GM23248 (cell line): ENCODE measurements at regions not wholly inside any gene's neighbourhood (a gene's known extent, or its start where the extent isn't known, plus 50 kb on each side); places are given as distances from the start of the nearest gene placed in this dataset.

Source experiments
- EZH2 ChIP-seq: fragments of 200-600 bp; sonication (generic); IDR thresholded peaks from 2 replicates; pipeline ENCODE4 v1.6.1; 2018; ENCODE audit warnings: antibody characterized with exemption, mild to moderate bottlenecking; ENCODE audit not compliant: insufficient read depth, poor library complexity, severe bottlenecking
- EZH2phosphoT487 ChIP-seq: fragments of 200-600 bp; sonication (generic); IDR thresholded peaks from 2 replicates; pipeline ENCODE4 v1.6.1; 2018; ENCODE audit warnings: antibody characterized with exemption, moderate library complexity, mild to moderate bottlenecking, low read depth; ENCODE audit not compliant: insufficient read depth

- TF ChIP-seq EZH2 (no peak), EZH2phosphoT487 (no peak)
Observed at GRCh38 chr10:89909752-89910151, 208.4 kb downstream of the KIF20B start.
